H1 (cell line): ENCODE measurements at regions not wholly inside any gene's neighbourhood (a gene's known extent, or its start where the extent isn't known, plus 50 kb on each side); places are given as distances from the start of the nearest gene placed in this dataset.

Experiments used
- BRCA1 ChIP-seq: IDR thresholded peaks from 2 replicates; pipeline ENCODE4 v1.6.1; 2012; ENCODE audit warnings: low read depth, low read length, improper control_type of control experiment
- KDM1A ChIP-seq: fragments of 200-600, 300-600 bp; sonication (generic); IDR thresholded peaks from 2 replicates; pipeline ENCODE4 v1.7.1; 2016; ENCODE audit warnings: mild to moderate bottlenecking, low read length, borderline replicate concordance

DNA sequence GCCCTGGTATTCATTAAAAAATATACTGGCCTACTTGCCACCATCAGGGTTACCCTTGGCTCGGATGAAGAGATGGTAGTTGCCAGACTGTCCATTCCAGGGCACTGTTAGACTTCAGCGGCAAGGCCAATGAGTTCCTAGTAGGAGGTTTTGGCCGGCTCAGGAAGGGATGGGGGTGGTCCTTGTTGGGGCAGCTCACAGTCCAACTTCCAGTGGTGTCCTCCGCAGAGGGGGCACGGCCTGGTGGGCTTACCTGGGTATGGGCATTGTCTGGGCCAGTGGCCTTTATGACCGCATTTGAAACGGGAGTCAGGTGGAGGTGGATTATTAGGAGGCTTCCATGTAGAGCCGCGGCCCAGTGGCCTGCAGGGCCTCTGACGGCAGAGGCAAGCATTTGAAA, 139.1 kb upstream of the ETV3 start (continued):
- TF ChIP-seq KDM1A (no peak), BRCA1 (no peak)
- TF ChIP-seq, all 59 proteins: peak for 0
